ENCODE measurements at regions not wholly inside any gene's neighbourhood (a gene's known extent, or its start where the extent isn't known, plus 50 kb on each side); places are given as distances from the start of the nearest gene placed in this dataset.

- TF ChIP-seq, protein P1, sequence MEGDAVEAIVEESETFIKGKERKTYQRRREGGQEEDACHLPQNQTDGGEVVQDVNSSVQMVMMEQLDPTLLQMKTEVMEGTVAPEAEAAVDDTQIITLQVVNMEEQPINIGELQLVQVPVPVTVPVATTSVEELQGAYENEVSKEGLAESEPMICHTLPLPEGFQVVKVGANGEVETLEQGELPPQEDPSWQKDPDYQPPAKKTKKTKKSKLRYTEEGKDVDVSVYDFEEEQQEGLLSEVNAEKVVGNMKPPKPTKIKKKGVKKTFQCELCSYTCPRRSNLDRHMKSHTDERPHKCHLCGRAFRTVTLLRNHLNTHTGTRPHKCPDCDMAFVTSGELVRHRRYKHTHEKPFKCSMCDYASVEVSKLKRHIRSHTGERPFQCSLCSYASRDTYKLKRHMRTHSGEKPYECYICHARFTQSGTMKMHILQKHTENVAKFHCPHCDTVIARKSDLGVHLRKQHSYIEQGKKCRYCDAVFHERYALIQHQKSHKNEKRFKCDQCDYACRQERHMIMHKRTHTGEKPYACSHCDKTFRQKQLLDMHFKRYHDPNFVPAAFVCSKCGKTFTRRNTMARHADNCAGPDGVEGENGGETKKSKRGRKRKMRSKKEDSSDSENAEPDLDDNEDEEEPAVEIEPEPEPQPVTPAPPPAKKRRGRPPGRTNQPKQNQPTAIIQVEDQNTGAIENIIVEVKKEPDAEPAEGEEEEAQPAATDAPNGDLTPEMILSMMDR (conservative IDR thresholded peaks at IDR 0.05; ENCODE audit: low read length): no peak
- TF ChIP-seq EZH2phosphoT487 (IDR thresholded peaks at IDR 0.05; ENCODE audit: borderline replicate concordance): no peak
Observed at GRCh38 chr9:79221084-79221483, 350.7 kb upstream of the TLE4 start.
